ENCODE measurements at regions not wholly inside any gene's neighbourhood (a gene's known extent, or its start where the extent isn't known, plus 50 kb on each side); places are given as distances from the start of the nearest gene placed in this dataset.

DNA sequence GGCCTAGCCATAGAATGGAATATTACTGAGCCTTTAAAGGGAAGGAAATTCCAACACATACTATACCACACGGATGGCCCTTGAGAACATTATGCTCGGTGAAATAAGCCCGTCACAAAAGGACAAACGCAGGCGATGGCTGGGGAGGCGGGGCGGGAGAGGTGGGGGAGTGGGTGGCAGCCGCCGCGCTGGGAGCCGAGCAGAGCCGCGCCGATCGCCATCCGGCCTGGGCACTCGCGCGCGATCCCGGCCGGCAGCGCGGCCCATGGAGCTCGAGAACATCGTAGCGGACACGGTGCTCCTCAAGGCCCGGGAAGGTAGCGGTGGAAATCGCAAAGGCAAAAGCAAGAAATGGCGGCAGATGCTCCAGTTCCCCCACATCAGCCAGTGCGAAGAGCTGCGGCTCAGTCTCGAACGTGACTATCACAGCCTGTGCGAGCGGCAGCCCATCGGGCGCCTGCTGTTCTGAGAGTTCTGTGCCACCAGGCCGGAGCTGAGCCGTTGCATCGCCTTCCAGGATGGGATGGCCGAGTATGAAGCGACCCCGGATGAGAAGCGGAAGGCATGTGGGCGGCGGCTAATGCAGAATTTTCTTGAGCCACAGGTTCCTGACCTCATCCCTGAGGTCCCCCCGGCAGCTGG lies 140.1 kb downstream of the ZDHHC20 start:
- DNase-seq (ENCODE audit: low read depth in 3 of 3): no peak

DNA sequence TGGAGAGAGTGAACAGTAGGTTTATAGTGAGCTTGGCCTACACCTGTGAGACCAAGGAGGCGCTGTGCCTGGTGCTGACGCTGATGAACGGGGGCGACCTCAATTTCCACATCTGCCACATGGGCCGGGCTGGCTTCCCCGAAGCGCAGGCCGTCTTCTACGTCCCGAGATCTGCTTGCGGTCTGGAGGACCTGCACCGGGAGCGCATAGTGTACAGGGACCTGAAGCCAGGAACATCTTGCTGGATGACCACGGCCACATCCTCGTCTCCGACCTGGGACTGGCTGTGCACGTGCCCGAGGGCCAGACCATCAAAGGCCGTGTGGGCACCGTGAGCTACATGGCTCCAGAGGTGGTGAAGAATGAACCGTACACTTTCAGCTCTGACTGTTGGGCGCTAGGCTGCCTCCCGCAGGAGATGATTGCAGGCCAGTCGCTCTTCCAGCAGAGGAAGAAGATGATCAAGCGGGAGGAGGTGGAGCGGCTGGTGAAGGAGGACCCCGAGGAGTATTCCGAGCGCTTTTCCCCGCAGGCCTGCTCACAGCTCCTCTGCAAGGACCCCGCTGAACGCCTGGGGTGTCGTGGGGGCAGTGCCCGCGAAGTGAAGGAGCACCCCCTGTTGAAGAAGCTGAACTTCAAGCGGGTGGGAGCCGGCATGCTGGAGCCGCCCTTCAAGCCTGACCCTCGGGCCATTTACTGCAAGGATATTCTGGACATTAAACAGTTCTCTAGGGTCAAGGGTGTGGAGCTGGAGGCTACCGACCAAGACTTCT lies 139.0 kb downstream of the ZDHHC20 start:
- DNase-seq (ENCODE audit: low read depth in 3 of 3): no peak

DNA sequence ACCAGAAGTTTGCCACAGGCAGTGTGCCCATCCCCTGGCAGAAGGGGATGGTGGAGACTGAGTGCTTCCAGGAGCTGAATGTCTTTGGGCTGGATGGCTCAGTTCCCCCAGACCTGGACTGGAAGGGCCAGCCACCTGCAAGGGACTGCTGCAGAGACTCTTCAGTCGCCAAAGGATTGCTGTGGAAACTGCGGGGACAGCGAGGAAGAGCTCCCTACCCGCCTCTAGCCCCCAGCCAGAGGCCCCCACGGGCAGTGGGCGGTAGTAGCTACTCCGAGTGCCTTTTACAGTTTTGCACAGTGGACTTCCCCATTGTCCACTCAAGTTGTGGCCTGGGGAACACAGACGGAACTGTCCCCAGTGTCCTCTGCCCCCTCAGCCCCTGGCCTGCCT lies 138.5 kb downstream of the ZDHHC20 start:
- DNase-seq (ENCODE audit: low read depth in 3 of 3): no peak

GRCh38 chr13:21321269-21321668 lies 137.8 kb downstream of the ZDHHC20 start:
- no peak for DNase-seq (ENCODE audit: low read depth in 3 of 3)

DNA sequence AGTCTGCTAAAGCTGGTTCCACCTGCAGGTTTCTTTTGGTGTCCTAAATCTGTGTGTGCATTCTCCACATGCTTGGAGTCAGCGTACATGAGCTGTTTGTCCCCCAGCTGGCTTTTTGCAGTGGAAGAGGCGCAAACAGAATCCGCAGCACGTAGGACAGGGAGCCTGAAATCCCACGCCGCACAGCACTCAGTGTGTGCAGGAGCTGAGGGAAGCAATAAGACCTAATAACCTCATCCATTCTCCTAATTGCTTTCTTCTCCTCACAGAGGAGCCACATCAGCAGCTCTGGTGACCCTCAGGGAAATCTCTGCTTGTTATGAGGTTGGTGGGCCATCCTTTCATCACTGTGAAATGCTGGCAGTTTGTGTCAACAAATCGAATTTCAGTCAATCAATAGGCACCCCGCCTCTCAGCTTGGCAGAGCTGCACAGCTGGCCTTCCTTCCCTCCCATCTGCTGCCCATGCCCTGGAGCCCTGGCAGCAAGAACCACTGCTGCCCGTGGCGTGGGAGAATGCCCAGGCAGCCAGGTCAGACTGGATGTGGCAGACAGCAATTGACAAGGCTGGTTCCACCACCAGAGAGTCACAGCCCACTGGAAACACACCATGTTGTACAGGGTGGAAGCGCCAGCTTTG lies 136.7 kb downstream of the ZDHHC20 start:
- DNase-seq (ENCODE audit: low read depth in 3 of 3): no peak
